ENCODE measurements at regions not wholly inside any gene's neighbourhood (a gene's known extent, or its start where the extent isn't known, plus 50 kb on each side); places are given as distances from the start of the nearest gene placed in this dataset.

DNA sequence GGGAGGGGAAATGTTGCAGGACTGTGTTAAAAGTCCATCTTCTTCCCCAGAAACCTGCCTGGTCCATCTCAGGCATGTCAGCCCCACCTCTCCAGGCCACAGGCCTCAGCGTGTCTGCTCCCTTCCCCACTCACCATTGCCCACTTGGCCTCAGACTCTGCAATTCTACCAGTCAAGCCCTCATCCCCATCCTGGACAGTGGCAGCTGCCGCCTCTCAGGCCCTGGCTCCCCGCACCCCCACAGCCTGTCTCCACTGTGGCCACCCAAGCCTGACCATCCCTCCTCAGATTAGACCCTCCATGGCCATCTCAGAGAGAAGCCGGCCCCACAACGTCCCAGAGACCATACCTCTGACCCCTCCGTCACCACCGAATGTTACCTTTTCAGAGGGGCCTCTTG lies 89.9 kb downstream of the BARX1 start (continued):
- TF ChIP-seq, protein P1, sequence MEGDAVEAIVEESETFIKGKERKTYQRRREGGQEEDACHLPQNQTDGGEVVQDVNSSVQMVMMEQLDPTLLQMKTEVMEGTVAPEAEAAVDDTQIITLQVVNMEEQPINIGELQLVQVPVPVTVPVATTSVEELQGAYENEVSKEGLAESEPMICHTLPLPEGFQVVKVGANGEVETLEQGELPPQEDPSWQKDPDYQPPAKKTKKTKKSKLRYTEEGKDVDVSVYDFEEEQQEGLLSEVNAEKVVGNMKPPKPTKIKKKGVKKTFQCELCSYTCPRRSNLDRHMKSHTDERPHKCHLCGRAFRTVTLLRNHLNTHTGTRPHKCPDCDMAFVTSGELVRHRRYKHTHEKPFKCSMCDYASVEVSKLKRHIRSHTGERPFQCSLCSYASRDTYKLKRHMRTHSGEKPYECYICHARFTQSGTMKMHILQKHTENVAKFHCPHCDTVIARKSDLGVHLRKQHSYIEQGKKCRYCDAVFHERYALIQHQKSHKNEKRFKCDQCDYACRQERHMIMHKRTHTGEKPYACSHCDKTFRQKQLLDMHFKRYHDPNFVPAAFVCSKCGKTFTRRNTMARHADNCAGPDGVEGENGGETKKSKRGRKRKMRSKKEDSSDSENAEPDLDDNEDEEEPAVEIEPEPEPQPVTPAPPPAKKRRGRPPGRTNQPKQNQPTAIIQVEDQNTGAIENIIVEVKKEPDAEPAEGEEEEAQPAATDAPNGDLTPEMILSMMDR (IDR thresholded peaks at IDR 0.05; ENCODE audit: control extremely low read depth in 1 of 3, insufficient read depth in 1 of 3, low read depth in 1 of 3, low read length in 3 of 3), result no peak
- no peak for TF ChIP-seq EZH2 (IDR thresholded peaks at IDR 0.05; ENCODE audit: low read depth, low read length, severe bottlenecking)
